VCaP (cell line): ENCODE measurements at regions not wholly inside any gene's neighbourhood (a gene's known extent, or its start where the extent isn't known, plus 50 kb on each side); places are given as distances from the start of the nearest gene placed in this dataset.

Experiments used
- H3K27ac ChIP-seq: fragments of 450-650 bp; 2 replicates; pipeline ENCODE4 v1.5.1; 2017
- CTCF ChIP-seq: fragments of 450-650 bp; conservative IDR thresholded peaks from 2 replicates; pipeline ENCODE4 v1.5.1; 2017; ENCODE audit warnings: mild to moderate bottlenecking, moderate library complexity

DNA sequence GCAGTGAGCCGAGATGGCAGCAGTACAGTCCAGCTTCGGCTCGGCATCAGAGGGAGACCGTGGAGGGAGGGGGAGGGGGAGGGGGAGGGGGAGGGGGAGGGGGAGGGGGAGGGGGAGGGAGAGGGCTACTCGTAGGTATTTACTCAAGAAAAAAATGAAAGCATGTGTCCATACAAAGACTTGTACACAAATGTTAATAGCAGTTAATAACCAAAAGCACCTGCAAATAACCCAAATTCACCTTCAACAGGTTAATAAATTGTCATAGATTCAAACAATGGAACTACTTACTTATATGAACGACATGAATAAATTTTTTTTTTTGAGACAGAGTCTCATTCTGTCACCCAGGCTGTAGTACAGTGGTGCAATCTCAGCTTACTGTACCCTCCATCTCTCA, 152.4 kb downstream of the BRMS1L start:
- no peak overlapping the region for H3K27ac ChIP-seq
- TF ChIP-seq CTCF, result no peak

- no peak overlapping the region for H3K27ac ChIP-seq
- TF ChIP-seq CTCF, result no peak
Observed at GRCh38 chr14:35975814-35976213, 149.7 kb downstream of the BRMS1L start.

GRCh38 chr14:35973770-35974169, 147.6 kb downstream of the BRMS1L start:
- TF ChIP-seq CTCF, result no peak
- H3K27ac ChIP-seq, result no peak overlapping the region

GRCh38 chr14:35971965-35972630, 146.0 kb downstream of the BRMS1L start:
- H3K27ac ChIP-seq, result no peak overlapping the region
- no peak for TF ChIP-seq CTCF

DNA sequence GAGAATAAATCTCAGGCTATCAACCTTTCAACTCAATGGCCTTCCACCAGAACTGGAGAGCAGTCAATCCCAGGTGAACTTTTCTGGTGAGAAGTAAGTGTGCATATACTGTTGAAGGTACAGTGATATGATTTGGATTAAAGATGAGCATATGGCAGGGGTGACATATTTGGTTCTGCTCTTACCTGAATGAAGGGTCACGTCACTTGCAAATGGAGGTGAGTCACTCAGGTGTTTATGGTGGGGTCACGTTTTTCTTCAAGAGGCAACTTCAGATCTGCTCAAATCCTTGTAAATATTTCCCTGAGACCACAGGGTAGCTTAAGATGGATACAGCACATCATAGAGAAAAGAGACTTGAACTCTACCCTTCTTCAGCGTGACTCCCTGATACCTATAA, 143.2 kb downstream of the BRMS1L start:
- TF ChIP-seq CTCF, result no peak
- H3K27ac ChIP-seq, result no peak overlapping the region

DNA sequence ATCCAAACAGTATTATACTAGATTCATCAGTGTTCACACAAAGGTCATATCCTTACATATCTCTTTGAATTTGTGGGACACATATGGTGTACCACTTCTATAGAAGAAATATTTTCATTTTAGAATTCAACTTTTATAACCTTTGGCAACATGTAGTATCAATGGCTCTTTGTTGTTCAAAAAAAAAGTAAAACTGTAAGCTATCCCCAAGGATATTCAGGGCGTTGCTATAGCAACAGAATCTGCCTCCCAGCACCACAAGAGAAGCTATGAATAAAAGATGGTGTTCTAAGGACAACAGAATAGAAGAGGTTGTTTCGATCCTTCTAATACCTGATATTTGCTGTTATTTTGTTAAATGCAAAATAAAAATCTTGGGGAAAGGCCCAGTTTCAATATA, 139.3 kb downstream of the BRMS1L start:
- TF ChIP-seq CTCF, result no peak
- no peak overlapping the region for H3K27ac ChIP-seq

DNA sequence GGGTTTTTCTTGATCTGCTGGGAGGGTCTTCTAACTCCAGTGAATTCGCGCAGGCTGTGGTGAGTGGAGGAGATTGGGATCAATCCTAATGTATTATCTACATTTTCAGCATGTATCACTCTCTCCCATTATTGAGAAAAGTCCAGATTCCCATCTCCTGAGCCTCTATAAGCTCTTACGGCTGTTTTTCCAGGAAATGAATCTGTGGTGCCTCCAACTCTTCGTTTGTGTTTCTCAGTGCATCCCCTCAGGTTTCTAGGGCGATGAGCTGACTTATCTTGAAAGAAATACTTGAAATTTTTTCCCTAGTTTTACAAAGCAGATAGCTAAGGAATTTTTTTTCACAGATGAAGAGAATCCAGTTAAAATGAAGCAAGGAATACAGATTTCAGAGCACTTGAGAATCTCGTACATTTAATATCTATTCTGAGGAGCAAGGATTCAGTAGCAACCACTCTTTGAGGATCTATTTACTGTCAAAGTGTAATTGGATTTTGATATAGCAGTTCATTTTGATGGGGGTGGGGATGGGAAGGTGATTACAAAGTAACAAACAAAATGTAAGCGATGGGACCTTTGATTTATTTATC, 138.7 kb downstream of the BRMS1L start:
- no peak overlapping the region for H3K27ac ChIP-seq
- no peak for TF ChIP-seq CTCF
